HUDEP-2 (cell line): ENCODE measurements at regions not wholly inside any gene's neighbourhood (a gene's known extent, or its start where the extent isn't known, plus 50 kb on each side); places are given as distances from the start of the nearest gene placed in this dataset.

ENCODE experiments used
- DNase-seq, 76 experiments: peaks; one replicate each; lab custom pipeline; 2025; ENCODE audit not compliant: unreplicated experiment in 76 of 76; lab: John Stamatoyannopoulos, UW

GRCh38 chr16:62610291-62610690 lies 574.1 kb upstream of the CDH8 start:
- DNase-seq, result no peak

- no peak for DNase-seq
Measured at GRCh38 chr16:62602790-62603189, 566.6 kb upstream of the CDH8 start.

GRCh38 chr16:62597875-62598274 lies 561.6 kb upstream of the CDH8 start:
- no peak for DNase-seq

GRCh38 chr16:62596584-62596983 lies 560.3 kb upstream of the CDH8 start:
- no peak for DNase-seq

- DNase-seq, result no peak
Measured at GRCh38 chr16:62596125-62596524, 559.9 kb upstream of the CDH8 start.

GRCh38 chr16:62586128-62586862 lies 550.1 kb upstream of the CDH8 start:
- DNase-seq, result no peak

GRCh38 chr16:62585041-62585545 lies 548.9 kb upstream of the CDH8 start:
- no peak for DNase-seq

- DNase-seq, result no peak
Measured at GRCh38 chr16:62583414-62583813, 547.2 kb upstream of the CDH8 start.

GRCh38 chr16:62573466-62573865 lies 537.2 kb upstream of the CDH8 start:
- no peak for DNase-seq

- no peak for DNase-seq
Measured at GRCh38 chr16:62568926-62569325, 532.7 kb upstream of the CDH8 start.

- DNase-seq, result no peak
Measured at GRCh38 chr16:62565706-62566105, 529.5 kb upstream of the CDH8 start.

GRCh38 chr16:62564291-62564690 lies 528.1 kb upstream of the CDH8 start:
- DNase-seq, result no peak

GRCh38 chr16:62562121-62562520 lies 525.9 kb upstream of the CDH8 start:
- no peak for DNase-seq

GRCh38 chr16:62549875-62550274 lies 513.6 kb upstream of the CDH8 start:
- no peak for DNase-seq

GRCh38 chr16:62548095-62548494 lies 511.9 kb upstream of the CDH8 start:
- no peak for DNase-seq

GRCh38 chr16:62546701-62547100 lies 510.5 kb upstream of the CDH8 start:
- no peak for DNase-seq

GRCh38 chr16:62545039-62545438 lies 508.8 kb upstream of the CDH8 start:
- no peak for DNase-seq

GRCh38 chr16:62543516-62543915 lies 507.3 kb upstream of the CDH8 start:
- DNase-seq, result no peak

- DNase-seq, result no peak
Measured at GRCh38 chr16:62539657-62540056, 503.4 kb upstream of the CDH8 start.

- no peak for DNase-seq
Measured at GRCh38 chr16:62530426-62530825, 494.2 kb upstream of the CDH8 start.

GRCh38 chr16:62516001-62516400 lies 479.8 kb upstream of the CDH8 start:
- DNase-seq, result no peak

- DNase-seq, result no peak
Measured at GRCh38 chr16:62503073-62503472, 466.8 kb upstream of the CDH8 start.
